ENCODE measurements at regions not wholly inside any gene's neighbourhood (a gene's known extent, or its start where the extent isn't known, plus 50 kb on each side); places are given as distances from the start of the nearest gene placed in this dataset.
"Not testable (repeated sequence)": the region's sequence is repeated elsewhere in the genome, so short reads cannot be mapped to it uniquely, and the experiment has no call there.

GRCh38 chr17:74135391-74136167, 67.9 kb upstream of the RPL38 start:
- Mint-ChIP-seq H3K27me3 (peaks cover 24% of the 10 kb centered on the region), H3K36me3 (no peaks in the 10 kb centered on the region), H3K27ac (no peak overlapping the region), H3K4me1 (ENCODE audit: low read depth) (no peaks in the 10 kb centered on the region), H3K4me3 (no peak overlapping the region), H3K9me3 (ENCODE audit: low read depth) (peaks cover 12% of the 10 kb centered on the region)

GRCh38 chr17:74137416-74137815, 66.1 kb upstream of the RPL38 start:
- H3K9me3 Mint-ChIP-seq (ENCODE audit: low read depth): peaks cover 20% of the 10 kb centered on the region

GRCh38 chr17:74139120-74139519, 64.4 kb upstream of the RPL38 start:
- Mint-ChIP-seq H3K9me3 (ENCODE audit: low read depth) (peaks cover 32% of the 10 kb centered on the region), H3K4me1 (ENCODE audit: low read depth) (no peaks in the 10 kb centered on the region), H3K4me3 (no peak overlapping the region), H3K36me3 (peaks cover 4% of the 10 kb centered on the region), H3K27ac (no peak overlapping the region), H3K27me3 (peaks cover 13% of the 10 kb centered on the region)

More at GRCh38 chr17:74137416-74137815, 66.1 kb upstream of the RPL38 start:
- H3K27ac Mint-ChIP-seq: no peak overlapping the region
- peaks cover under 1% of the 10 kb centered on the region for H3K36me3 Mint-ChIP-seq
- no peaks in the 10 kb centered on the region for H3K4me1 Mint-ChIP-seq (ENCODE audit: low read depth)
- no peak overlapping the region for H3K4me3 Mint-ChIP-seq
- H3K27me3 Mint-ChIP-seq: peaks cover 13% of the 10 kb centered on the region

GRCh38 chr17:74140282-74140681, 63.2 kb upstream of the RPL38 start:
- H3K36me3 Mint-ChIP-seq: peaks cover 6% of the 10 kb centered on the region
- peaks cover 32% of the 10 kb centered on the region for H3K9me3 Mint-ChIP-seq (ENCODE audit: low read depth)
- H3K4me1 Mint-ChIP-seq (ENCODE audit: low read depth): no peaks in the 10 kb centered on the region
- no peak overlapping the region for H3K4me3 Mint-ChIP-seq
- peaks cover 15% of the 10 kb centered on the region for H3K27me3 Mint-ChIP-seq
- H3K27ac Mint-ChIP-seq: no peak overlapping the region

GRCh38 chr17:74141612-74142011, 61.9 kb upstream of the RPL38 start:
- H3K9me3 Mint-ChIP-seq (ENCODE audit: low read depth): peaks cover 32% of the 10 kb centered on the region
- H3K27me3 Mint-ChIP-seq: peaks cover 18% of the 10 kb centered on the region
- H3K4me3 Mint-ChIP-seq: no peak overlapping the region
- H3K36me3 Mint-ChIP-seq: peaks cover 6% of the 10 kb centered on the region
- no peak overlapping the region for H3K27ac Mint-ChIP-seq
- H3K4me1 Mint-ChIP-seq (ENCODE audit: low read depth): no peaks in the 10 kb centered on the region

- not testable (repeated sequence) for H3K27ac Mint-ChIP-seq; H3K4me3 Mint-ChIP-seq; H3K4me1 Mint-ChIP-seq (ENCODE audit: low read depth); H3K36me3 Mint-ChIP-seq
- H3K27me3 Mint-ChIP-seq: peaks cover 15% of the 10 kb centered on the region
- H3K9me3 Mint-ChIP-seq (ENCODE audit: low read depth): peaks cover 32% of the 10 kb centered on the region
Measured at GRCh38 chr17:74143318-74143717, 60.2 kb upstream of the RPL38 start.

- Mint-ChIP-seq H3K4me1 (ENCODE audit: low read depth) (no peaks in the 10 kb centered on the region), H3K36me3 (peaks cover 6% of the 10 kb centered on the region), H3K9me3 (ENCODE audit: low read depth) (peaks cover 20% of the 10 kb centered on the region), H3K4me3 (no peak overlapping the region), H3K27ac (no peak overlapping the region), H3K27me3 (peaks cover 20% of the 10 kb centered on the region)
Measured at GRCh38 chr17:74145756-74146155, 57.7 kb upstream of the RPL38 start.

- peaks cover 6% of the 10 kb centered on the region for H3K36me3 Mint-ChIP-seq
- H3K4me3 Mint-ChIP-seq: no peak overlapping the region
- H3K27ac Mint-ChIP-seq: no peak overlapping the region
- peaks cover 20% of the 10 kb centered on the region for H3K9me3 Mint-ChIP-seq (ENCODE audit: low read depth)
- H3K27me3 Mint-ChIP-seq: peaks cover 20% of the 10 kb centered on the region
- no peaks in the 10 kb centered on the region for H3K4me1 Mint-ChIP-seq (ENCODE audit: low read depth)
Measured at GRCh38 chr17:74146196-74146595, 57.3 kb upstream of the RPL38 start.

GRCh38 chr17:74147056-74147835, 56.2 kb upstream of the RPL38 start:
- Mint-ChIP-seq H3K4me1 (ENCODE audit: low read depth) (no peaks in the 10 kb centered on the region), H3K9me3 (ENCODE audit: low read depth) (peaks cover 13% of the 10 kb centered on the region), H3K4me3 (no peak overlapping the region), H3K27me3 (peaks cover 20% of the 10 kb centered on the region), H3K27ac (no peak overlapping the region), H3K36me3 (peaks cover 6% of the 10 kb centered on the region)

- Mint-ChIP-seq H3K4me1 (ENCODE audit: low read depth) (no peaks in the 10 kb centered on the region), H3K27me3 (peaks cover 20% of the 10 kb centered on the region), H3K27ac (no peak overlapping the region), H3K4me3 (no peak overlapping the region), H3K36me3 (peaks cover 2% of the 10 kb centered on the region), H3K9me3 (ENCODE audit: low read depth) (peaks cover 6% of the 10 kb centered on the region)
Measured at GRCh38 chr17:74147966-74148365, 55.5 kb upstream of the RPL38 start.

GRCh38 chr17:74148446-74148845, 55.0 kb upstream of the RPL38 start:
- Mint-ChIP-seq H3K4me3 (no peak overlapping the region), H3K9me3 (ENCODE audit: low read depth) (peaks cover 1% of the 10 kb centered on the region), H3K27me3 (peaks cover 20% of the 10 kb centered on the region), H3K27ac (no peak overlapping the region), H3K36me3 (peaks cover 2% of the 10 kb centered on the region), H3K4me1 (ENCODE audit: low read depth) (no peaks in the 10 kb centered on the region)

- H3K27ac Mint-ChIP-seq: no peak overlapping the region
- peaks cover 19% of the 10 kb centered on the region for H3K27me3 Mint-ChIP-seq
- no peaks in the 10 kb centered on the region for H3K9me3 Mint-ChIP-seq (ENCODE audit: low read depth)
- peaks cover 2% of the 10 kb centered on the region for H3K36me3 Mint-ChIP-seq
- no peaks in the 10 kb centered on the region for H3K4me1 Mint-ChIP-seq (ENCODE audit: low read depth)
- no peak overlapping the region for H3K4me3 Mint-ChIP-seq
Measured at GRCh38 chr17:74148901-74149596, 54.4 kb upstream of the RPL38 start.

GRCh38 chr17:74149597-74150427, 53.7 kb upstream of the RPL38 start:
- no peak overlapping the region for H3K4me3 Mint-ChIP-seq
- H3K4me1 Mint-ChIP-seq (ENCODE audit: low read depth): no peaks in the 10 kb centered on the region
- H3K27me3 Mint-ChIP-seq: peaks cover 16% of the 10 kb centered on the region
- no peaks in the 10 kb centered on the region for H3K36me3 Mint-ChIP-seq
- no peak overlapping the region for H3K27ac Mint-ChIP-seq
- H3K9me3 Mint-ChIP-seq (ENCODE audit: low read depth): no peaks in the 10 kb centered on the region

GRCh38 chr17:74150428-74151025, 53.0 kb upstream of the RPL38 start:
- H3K27ac Mint-ChIP-seq: no peak overlapping the region
- no peaks in the 10 kb centered on the region for H3K9me3 Mint-ChIP-seq (ENCODE audit: low read depth)
- H3K4me3 Mint-ChIP-seq: no peak overlapping the region
- no peaks in the 10 kb centered on the region for H3K36me3 Mint-ChIP-seq
- peaks cover 17% of the 10 kb centered on the region for H3K27me3 Mint-ChIP-seq
- no peaks in the 10 kb centered on the region for H3K4me1 Mint-ChIP-seq (ENCODE audit: low read depth)
